Renal cortex interstitium (tissue), 11 donors: ENCODE measurements at regions not wholly inside any gene's neighbourhood (a gene's known extent, or its start where the extent isn't known, plus 50 kb on each side); places are given as distances from the start of the nearest gene placed in this dataset.

ENCODE experiments used
- DNase-seq, 11 donors: peaks; one replicate each; pipeline ENCODE4 v3.0.0-alpha.2; 2013; ENCODE audit warnings: low read depth in 9 of 11, low spot score in 4 of 11; ENCODE audit errors: extremely low read depth in 1 of 11

GRCh38 chr2:206368484-206368883 lies 74.8 kb upstream of the ADAM23 start:
- DNase-seq, result no peak

GRCh38 chr2:206368933-206369569 lies 74.3 kb upstream of the ADAM23 start:
- DNase-seq, result no peak

- no peak for DNase-seq
These were observed 67.4 kb upstream of the ADAM23 start for GRCh38 chr2:206375956-206376355.

GRCh38 chr2:206378835-206379234 lies 64.5 kb upstream of the ADAM23 start:
- DNase-seq, result no peak

GRCh38 chr2:206379266-206379665 lies 64.1 kb upstream of the ADAM23 start:
- peak; percentile 33 to 74 (median 59) for DNase-seq

GRCh38 chr2:206379886-206380285 lies 63.4 kb upstream of the ADAM23 start:
- no peak for DNase-seq

GRCh38 chr2:206381881-206382280 lies 61.5 kb upstream of the ADAM23 start:
- DNase-seq, result no peak

- no peak for DNase-seq
These were observed 59.7 kb upstream of the ADAM23 start for GRCh38 chr2:206383669-206384068.

GRCh38 chr2:206387808-206388207 lies 55.5 kb upstream of the ADAM23 start:
- DNase-seq, result no peak

- no peak for DNase-seq
These were observed 54.6 kb upstream of the ADAM23 start for GRCh38 chr2:206388698-206389097.

GRCh38 chr2:206389164-206389563 lies 54.2 kb upstream of the ADAM23 start:
- DNase-seq, result no peak

- DNase-seq, result no peak
These were observed 53.2 kb upstream of the ADAM23 start for GRCh38 chr2:206390181-206390580.

- no peak for DNase-seq
These were observed 51.2 kb upstream of the ADAM23 start for GRCh38 chr2:206392118-206392517.
